GM18861 (cell line): ENCODE measurements at regions not wholly inside any gene's neighbourhood (a gene's known extent, or its start where the extent isn't known, plus 50 kb on each side); places are given as distances from the start of the nearest gene placed in this dataset.
A peak's percentile ranks its signal among the peaks of the same experiment; 100 is the strongest.

Experiments
- ATAC-seq: cut with Tn5 transposase; IDR thresholded peaks from one replicate; pipeline ENCODE4 v1.9.1; 2021; ENCODE audit not compliant: unreplicated experiment

GRCh38 chr21:35938446-35938845 is 121.9 kb downstream of the SETD4 start:
- ATAC-seq = no peak

- ATAC-seq = no peak
Measured at GRCh38 chr21:35933466-35933865, 126.9 kb downstream of the SETD4 start.

DNA sequence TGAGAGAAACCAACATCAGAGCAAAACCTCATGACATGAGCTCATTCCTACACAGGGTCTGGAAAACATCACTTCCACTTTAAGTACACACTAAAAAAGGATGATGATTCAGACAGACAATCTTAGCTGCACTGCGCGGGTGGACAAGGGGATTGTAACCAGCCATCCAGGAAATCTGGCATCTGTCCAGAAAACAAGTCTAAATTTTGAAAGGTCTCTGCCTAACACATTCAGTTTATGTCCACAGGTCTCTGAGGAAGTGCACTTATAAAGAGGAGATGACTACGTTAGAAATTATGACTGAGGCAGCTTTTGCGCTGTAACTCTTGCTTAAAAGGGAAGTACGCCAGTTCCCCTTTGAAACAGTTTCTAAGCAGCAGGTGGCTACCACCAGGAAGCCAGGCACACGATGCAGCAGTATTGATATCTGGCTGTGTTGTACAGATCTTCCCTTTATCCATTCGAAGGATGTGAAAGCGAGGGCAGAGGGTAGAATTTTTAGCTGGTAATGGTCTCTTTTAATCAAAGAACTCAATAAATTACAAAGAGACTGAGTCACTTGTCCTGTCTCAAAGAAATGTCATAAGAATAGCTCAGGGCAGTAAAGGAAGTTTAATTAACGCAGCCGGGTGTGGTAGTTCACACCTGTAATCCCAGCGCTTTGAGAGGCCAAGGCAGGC is 128.0 kb downstream of the SETD4 start:
- peak; percentile 74 for ATAC-seq

GRCh38 chr21:35929901-35930300 is 130.4 kb downstream of the SETD4 start:
- ATAC-seq = no peak

DNA sequence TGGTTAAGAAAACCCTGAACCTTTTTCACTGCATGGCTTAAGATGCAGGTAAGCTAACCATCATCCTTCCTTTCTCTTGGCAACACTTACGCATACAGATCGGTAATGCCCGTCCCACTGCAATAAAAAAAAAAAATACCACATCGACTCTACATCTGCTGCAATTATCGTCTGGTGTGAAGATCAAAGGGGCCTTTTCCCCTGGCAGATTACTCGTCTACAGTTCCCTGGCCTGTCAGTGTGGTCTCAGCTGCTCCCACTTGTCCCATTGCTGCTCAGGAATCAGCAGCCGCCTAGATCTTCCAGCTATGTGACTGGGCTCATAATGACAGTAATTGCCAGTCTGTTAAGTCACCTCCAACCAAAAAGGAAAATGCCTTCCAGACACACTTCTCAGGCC is 133.1 kb downstream of the SETD4 start:
- ATAC-seq = no peak

DNA sequence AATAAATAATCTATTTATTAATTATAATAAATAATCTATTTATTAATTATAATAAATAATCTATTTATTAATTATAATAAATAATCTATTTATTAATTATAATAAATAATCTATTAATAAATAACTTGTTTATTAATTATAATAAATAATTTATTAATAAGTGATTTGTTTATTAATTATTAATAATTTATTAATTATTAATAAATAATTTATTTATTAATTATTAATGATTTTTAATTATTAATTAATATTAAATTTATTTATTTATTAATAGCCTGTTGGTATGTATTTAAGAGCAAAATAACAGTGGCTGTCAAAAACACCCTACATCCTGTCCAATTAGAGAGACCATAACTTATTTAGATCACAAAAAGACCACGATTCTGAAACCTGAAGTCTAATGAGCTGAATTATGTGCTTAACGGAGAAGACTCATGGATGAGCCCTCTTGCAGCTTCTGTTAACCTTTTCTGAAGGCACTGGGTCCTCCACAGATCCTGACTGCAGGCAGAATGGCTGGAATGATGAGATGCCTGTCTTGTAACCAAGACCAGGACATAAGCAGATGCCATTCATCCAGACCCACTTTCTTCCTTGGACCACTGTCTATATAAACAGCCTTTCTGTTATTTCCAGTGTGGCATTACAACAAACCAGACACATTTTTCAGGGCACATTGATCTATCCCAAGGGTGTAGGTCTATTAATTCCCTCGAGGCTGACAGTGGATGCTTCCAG is 134.2 kb downstream of the SETD4 start:
- no peak for ATAC-seq

DNA sequence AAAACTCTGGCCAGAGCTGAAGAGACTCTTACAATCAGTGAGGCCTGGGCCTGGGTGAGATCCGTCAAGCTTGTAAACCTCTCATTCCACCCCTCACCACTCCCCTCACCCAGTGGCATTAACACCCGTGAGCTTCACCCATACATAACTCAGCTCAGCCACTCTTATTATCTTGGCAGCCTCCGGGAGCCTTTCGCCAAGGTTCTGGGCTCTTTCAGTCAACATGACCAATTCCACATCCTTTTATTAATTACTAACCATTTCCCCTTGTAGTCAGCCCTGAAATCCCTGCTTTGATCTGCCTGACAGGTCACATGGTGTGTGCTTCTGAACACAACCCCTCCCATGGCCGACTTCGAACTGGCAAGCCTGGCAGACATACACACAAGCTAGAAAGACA is 134.8 kb downstream of the SETD4 start:
- ATAC-seq = no peak

GRCh38 chr21:35924714-35925301 is 135.5 kb downstream of the SETD4 start:
- no peak for ATAC-seq

DNA sequence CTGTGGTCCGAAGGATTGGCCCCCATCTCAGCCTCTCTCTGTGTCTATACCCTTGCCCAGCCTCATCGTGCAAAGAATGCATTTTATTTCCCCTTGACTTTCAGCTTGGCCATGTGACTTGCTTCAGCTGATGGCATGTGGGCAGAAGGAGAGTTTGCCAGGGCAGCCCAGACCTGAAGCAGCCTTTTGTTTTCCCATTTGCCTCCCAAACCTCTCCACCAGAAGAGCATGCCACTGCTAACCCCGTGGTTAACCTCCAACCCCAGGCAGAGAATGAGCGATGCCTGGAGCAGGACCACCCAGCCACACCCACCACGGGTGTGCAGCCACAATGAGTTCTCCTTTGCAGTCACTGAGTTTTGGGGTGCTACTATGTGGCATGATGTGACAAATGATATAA is 136.4 kb downstream of the SETD4 start:
- ATAC-seq = no peak

GRCh38 chr21:35922618-35923017 is 137.7 kb downstream of the SETD4 start:
- no peak for ATAC-seq

GRCh38 chr21:35921471-35921870 is 138.9 kb downstream of the SETD4 start:
- no peak for ATAC-seq

DNA sequence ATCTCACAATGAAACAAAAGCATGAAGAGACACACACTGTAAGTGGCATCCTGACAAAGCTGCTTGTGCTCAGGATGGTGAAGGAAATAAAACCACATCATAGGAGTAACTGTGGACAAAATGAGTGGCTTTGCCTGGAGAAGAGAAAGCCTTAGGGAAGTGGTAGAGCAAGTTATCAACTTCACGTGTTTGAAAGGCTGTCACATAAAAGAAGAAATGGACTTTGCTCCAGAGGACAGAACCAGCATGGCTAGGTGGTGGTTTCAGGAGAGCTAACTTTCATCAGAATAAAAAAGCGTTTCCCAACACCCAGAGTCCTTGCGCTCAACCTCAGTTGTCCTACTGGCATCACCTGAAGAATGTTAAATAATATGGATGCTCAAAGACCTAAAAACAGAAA is 139.9 kb downstream of the SETD4 start:
- no peak for ATAC-seq

GRCh38 chr21:35915030-35915429 is 145.3 kb downstream of the SETD4 start:
- ATAC-seq = no peak

- ATAC-seq = no peak
Measured at GRCh38 chr21:35911412-35912191, 148.7 kb downstream of the SETD4 start.

GRCh38 chr21:35909456-35910223 is 150.7 kb downstream of the SETD4 start:
- ATAC-seq = no peak

GRCh38 chr21:35908311-35909078 is 151.8 kb downstream of the SETD4 start:
- no peak for ATAC-seq

GRCh38 chr21:35906586-35906985 is 153.7 kb downstream of the SETD4 start:
- no peak for ATAC-seq

GRCh38 chr21:35905963-35906345 is 154.4 kb downstream of the SETD4 start:
- no peak for ATAC-seq

DNA sequence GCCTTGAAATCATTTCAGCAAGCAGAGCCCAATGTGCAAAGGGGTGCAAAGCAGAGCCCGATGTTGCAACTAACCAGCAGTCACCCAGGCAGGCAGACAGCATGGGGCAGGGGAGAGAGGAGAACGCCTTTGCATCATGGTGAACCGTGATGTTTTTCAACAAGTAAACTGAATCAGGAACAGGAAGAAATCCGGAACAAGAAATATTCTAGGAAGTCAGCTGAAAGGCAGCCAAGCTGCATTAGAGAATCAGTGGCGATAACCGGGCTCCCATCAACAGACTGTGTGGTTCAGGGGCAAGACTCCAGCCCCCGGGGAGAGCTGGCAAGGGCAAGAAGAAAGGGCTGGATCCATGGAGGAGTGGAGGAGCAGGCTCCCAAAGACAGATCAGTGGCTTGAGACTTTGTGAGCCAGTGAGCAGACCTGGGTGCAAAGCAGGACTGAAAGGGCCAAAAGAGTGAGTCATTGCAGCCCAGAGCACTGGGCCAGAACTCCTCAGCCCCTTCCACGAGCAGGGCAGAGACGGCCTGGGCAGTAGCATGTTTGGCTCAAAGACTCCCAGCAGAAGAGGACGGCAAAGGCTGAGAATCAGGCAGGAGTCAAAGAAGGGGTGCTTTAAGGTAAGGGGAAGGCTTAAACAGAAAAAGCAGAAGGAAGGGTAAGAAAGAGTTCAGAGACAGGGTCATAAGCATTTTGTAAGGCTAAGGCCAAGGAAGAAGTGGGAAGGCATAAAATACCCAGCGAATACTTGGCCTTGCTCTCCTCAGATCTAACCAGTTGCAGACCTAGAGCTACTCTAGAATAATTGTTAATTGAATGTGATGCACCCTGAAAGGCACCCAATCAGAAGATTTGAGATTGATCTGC is 155.0 kb downstream of the SETD4 start:
- ATAC-seq = no peak
